ENCODE measurements at regions not wholly inside any gene's neighbourhood (a gene's known extent, or its start where the extent isn't known, plus 50 kb on each side); places are given as distances from the start of the nearest gene placed in this dataset.

GRCh38 chr14:82502043-82502442 lies 968.4 kb upstream of the SEL1L start:
- no peak for TF ChIP-seq CTCF (IDR thresholded peaks at IDR 0.05; ENCODE audit: control insufficient read depth, extremely low read depth, insufficient read depth)
- DNase-seq (ENCODE audit: low read depth) = no peak
- no peak overlapping the region for H3K4me3 ChIP-seq (ENCODE audit: low read depth, low read length)

DNA sequence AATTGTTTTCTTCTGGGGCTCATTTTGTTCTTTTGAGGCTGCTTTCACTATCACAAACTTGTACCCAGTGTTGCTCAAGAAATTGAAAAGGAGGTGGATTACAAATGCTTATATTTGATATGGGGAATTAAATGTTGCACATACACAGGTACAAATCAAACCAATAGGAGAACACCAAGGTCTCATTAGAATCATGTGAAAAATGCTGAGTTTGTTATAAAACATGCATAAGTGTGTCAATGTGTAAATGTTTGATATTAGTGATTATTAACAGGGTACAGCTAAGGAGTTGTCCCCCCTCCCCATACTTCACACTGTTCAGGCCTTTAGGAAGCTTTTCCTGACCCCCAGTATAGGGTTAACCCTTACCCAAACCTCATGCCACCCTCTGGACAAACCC lies 971.2 kb upstream of the SEL1L start:
- no peak overlapping the region for H3K4me3 ChIP-seq (ENCODE audit: low read depth, low read length)
- no peak for DNase-seq (ENCODE audit: low read depth)
- no peak for TF ChIP-seq CTCF (IDR thresholded peaks at IDR 0.05; ENCODE audit: control insufficient read depth, extremely low read depth, insufficient read depth)

DNA sequence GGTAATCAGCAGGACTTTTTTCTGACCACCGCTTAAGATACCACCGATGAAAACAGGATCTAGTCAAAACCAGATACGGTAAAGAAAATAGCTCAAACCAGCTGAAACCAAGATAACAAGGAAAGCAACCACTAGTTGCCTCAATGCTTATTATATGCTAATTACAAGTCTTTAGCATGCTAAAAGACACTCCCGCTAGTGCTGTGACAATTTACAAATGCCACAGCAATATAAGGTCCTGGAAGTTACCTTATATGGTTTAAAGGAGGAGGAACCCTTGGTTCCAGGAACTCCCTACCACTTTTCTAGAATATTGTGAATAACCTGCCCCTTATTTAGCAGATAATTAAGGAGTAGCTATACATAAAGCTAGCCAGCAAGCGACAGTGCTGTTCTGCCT lies 976.4 kb upstream of the SEL1L start:
- TF ChIP-seq CTCF (IDR thresholded peaks at IDR 0.05; ENCODE audit: control insufficient read depth, extremely low read depth, insufficient read depth) = no peak
- H3K4me3 ChIP-seq (ENCODE audit: low read depth, low read length) = no peak overlapping the region
- no peak for DNase-seq (ENCODE audit: low read depth)

GRCh38 chr14:82511399-82511798 lies 977.7 kb upstream of the SEL1L start:
- TF ChIP-seq CTCF (IDR thresholded peaks at IDR 0.05; ENCODE audit: control insufficient read depth, extremely low read depth, insufficient read depth) = no peak
- DNase-seq (ENCODE audit: low read depth) = no peak

DNA sequence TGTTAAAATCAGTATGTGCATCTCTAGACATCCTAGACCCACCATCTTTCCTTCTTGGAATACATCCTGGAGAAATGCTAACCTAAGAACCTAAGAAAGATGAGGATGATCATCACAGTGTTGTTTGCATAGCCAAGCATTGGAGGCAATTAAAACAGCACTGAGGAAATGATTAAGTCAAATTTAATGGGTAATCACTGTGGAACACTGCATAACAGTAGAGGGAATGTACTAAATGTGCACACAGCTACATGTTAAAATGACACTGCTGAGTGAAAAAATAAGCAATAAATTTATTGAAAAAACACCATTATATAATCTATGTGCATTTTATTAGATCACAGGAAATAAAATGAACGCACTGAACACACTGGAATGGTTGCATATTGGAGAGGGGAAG lies 987.1 kb upstream of the SEL1L start:
- no peak for DNase-seq (ENCODE audit: low read depth)
- no peak for TF ChIP-seq CTCF (IDR thresholded peaks at IDR 0.05; ENCODE audit: control insufficient read depth, extremely low read depth, insufficient read depth)
- H3K4me3 ChIP-seq (ENCODE audit: low read depth, low read length) = no peak overlapping the region

More at GRCh38 chr14:82511399-82511798, 977.7 kb upstream of the SEL1L start:
- H3K4me3 ChIP-seq (ENCODE audit: low read depth, low read length) = no peak overlapping the region

GRCh38 chr14:82521191-82521590 lies 987.5 kb upstream of the SEL1L start:
- DNase-seq (ENCODE audit: low read depth) = no peak
- TF ChIP-seq CTCF (IDR thresholded peaks at IDR 0.05; ENCODE audit: control insufficient read depth, extremely low read depth, insufficient read depth) = no peak
- no peak overlapping the region for H3K4me3 ChIP-seq (ENCODE audit: low read depth, low read length)

DNA sequence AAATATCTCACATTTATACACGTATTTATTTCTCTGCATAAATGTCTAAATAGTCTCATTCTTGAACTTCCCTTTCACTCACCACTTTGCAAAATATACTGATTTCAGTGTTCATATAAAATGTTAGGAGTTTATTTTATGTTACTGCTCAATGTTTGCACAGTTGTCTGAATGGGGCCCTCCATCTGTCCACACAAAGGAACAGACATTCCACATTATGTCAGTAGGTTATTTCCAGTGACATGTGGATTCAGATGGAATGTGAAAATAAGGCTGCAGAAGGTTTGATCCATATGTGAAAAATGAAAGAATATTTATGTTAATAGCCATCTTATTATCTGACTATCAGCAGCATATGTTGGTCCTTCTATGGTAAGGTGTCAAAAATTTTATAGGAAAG lies 994.4 kb upstream of the SEL1L start:
- no peak for TF ChIP-seq CTCF (IDR thresholded peaks at IDR 0.05; ENCODE audit: control insufficient read depth, extremely low read depth, insufficient read depth)
- no peak for DNase-seq (ENCODE audit: low read depth)
- H3K4me3 ChIP-seq (ENCODE audit: low read depth, low read length) = no peak overlapping the region

Data from LNCaP clone FGC (cell line).